HG02571 (cell line): ENCODE measurements at regions not wholly inside any gene's neighbourhood (a gene's known extent, or its start where the extent isn't known, plus 50 kb on each side); places are given as distances from the start of the nearest gene placed in this dataset.

Experiments used
- ATAC-seq: cut with Tn5 transposase; IDR thresholded peaks from one replicate; pipeline ENCODE4 v1.9.1; 2021; ENCODE audit warnings: mild to moderate bottlenecking, moderate library complexity; ENCODE audit not compliant: unreplicated experiment

GRCh38 chr2:204313256-204313655, 232.0 kb upstream of the PARD3B start:
- no peak for ATAC-seq

GRCh38 chr2:204315236-204315662, 230.0 kb upstream of the PARD3B start:
- no peak for ATAC-seq

GRCh38 chr2:204317640-204318039, 227.6 kb upstream of the PARD3B start:
- no peak for ATAC-seq

GRCh38 chr2:204321027-204321800, 224.1 kb upstream of the PARD3B start:
- no peak for ATAC-seq

GRCh38 chr2:204321910-204322751, 223.1 kb upstream of the PARD3B start:
- no peak for ATAC-seq

- peak; percentile 89 for ATAC-seq
Measured at GRCh38 chr2:204325468-204325867, 219.8 kb upstream of the PARD3B start.

- ATAC-seq, result no peak
Measured at GRCh38 chr2:204328373-204328772, 216.9 kb upstream of the PARD3B start.

- ATAC-seq, result no peak
Measured at GRCh38 chr2:204329016-204329415, 216.3 kb upstream of the PARD3B start.

GRCh38 chr2:204329532-204329931, 215.7 kb upstream of the PARD3B start:
- no peak for ATAC-seq

GRCh38 chr2:204331180-204331579, 214.1 kb upstream of the PARD3B start:
- ATAC-seq, result no peak

- no peak for ATAC-seq
Measured at GRCh38 chr2:204331988-204332387, 213.3 kb upstream of the PARD3B start.

- ATAC-seq, result no peak
Measured at GRCh38 chr2:204332706-204333105, 212.6 kb upstream of the PARD3B start.

GRCh38 chr2:204333861-204334260, 211.4 kb upstream of the PARD3B start:
- no peak for ATAC-seq

GRCh38 chr2:204335451-204336058, 209.7 kb upstream of the PARD3B start:
- no peak for ATAC-seq

- ATAC-seq, result no peak
Measured at GRCh38 chr2:204336153-204336744, 209.0 kb upstream of the PARD3B start.

GRCh38 chr2:204337638-204338037, 207.6 kb upstream of the PARD3B start:
- no peak for ATAC-seq

- ATAC-seq, result no peak
Measured at GRCh38 chr2:204339212-204339715, 206.0 kb upstream of the PARD3B start.

- no peak for ATAC-seq
Measured at GRCh38 chr2:204340511-204340910, 204.8 kb upstream of the PARD3B start.

GRCh38 chr2:204341887-204342276, 203.4 kb upstream of the PARD3B start:
- no peak for ATAC-seq

GRCh38 chr2:204343685-204344084, 201.6 kb upstream of the PARD3B start:
- ATAC-seq, result no peak

- ATAC-seq, result no peak
Measured at GRCh38 chr2:204344119-204344518, 201.2 kb upstream of the PARD3B start.
